HG02623 (cell line): ENCODE measurements at regions not wholly inside any gene's neighbourhood (a gene's known extent, or its start where the extent isn't known, plus 50 kb on each side); places are given as distances from the start of the nearest gene placed in this dataset.
A peak's percentile ranks its signal among the peaks of the same experiment; 100 is the strongest.
"Not testable (repeated sequence)": the region's sequence is repeated elsewhere in the genome, so short reads cannot be mapped to it uniquely, and the experiment has no call there.

Experiments used
- ATAC-seq: cut with Tn5 transposase; IDR thresholded peaks from one replicate; pipeline ENCODE4 v1.9.1; 2021; ENCODE audit warnings: moderate library complexity; ENCODE audit not compliant: unreplicated experiment

DNA sequence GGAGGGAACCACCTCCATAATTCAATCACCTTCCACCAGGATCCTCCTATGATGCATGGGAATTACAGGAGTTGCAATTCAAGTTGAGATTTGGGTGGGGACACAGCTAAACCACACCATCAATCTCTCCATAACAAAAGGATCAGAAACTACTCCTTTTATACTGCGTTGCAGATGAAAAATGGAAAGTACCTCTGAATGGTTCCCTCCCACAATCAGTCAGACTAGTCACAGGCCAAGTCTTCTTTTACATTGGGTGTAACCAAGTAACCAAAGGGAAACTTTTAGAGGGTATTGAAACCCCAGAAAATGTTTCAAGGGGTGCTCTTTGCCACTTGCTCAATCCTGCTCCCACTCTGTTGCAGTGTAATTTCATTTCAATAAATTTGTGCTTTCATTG is 504.3 kb upstream of the CNTN3 start:
- no peak for ATAC-seq

DNA sequence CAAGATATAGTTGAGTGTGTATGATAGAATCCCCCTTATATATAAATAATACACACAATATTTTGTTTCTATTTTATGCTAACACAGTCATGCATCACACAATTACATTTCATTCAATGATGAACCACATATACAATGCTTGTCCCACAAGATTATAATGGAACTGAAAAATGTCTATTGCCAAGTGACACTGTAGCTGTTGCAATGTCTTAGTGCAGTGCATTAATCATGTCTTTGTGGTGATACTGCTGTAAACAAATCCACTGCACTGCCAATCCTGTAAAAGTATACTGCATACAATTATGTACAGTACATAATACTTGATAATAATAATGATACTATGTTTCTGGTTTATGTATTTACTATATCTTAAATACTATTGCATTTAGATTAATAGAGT is 512.1 kb upstream of the CNTN3 start:
- ATAC-seq, result no peak

DNA sequence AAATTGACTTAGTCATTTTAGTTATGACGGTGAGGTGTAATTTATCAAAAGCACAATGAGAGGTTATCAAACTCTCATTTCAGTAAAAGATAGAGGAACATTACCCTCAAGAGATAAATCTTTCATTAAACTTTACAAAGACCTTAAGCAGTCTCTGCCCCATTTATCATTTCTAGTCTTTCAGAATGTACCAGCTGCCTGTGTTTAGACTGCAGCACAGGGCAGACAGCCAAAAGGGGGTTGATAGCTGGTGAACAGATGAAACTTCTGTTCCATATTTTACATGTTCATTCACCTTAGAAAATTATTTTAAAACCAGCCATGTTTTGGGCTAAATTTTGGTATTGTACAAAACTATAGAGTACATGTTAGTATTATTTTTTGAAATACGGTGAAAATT is 514.6 kb upstream of the CNTN3 start:
- no peak for ATAC-seq

DNA sequence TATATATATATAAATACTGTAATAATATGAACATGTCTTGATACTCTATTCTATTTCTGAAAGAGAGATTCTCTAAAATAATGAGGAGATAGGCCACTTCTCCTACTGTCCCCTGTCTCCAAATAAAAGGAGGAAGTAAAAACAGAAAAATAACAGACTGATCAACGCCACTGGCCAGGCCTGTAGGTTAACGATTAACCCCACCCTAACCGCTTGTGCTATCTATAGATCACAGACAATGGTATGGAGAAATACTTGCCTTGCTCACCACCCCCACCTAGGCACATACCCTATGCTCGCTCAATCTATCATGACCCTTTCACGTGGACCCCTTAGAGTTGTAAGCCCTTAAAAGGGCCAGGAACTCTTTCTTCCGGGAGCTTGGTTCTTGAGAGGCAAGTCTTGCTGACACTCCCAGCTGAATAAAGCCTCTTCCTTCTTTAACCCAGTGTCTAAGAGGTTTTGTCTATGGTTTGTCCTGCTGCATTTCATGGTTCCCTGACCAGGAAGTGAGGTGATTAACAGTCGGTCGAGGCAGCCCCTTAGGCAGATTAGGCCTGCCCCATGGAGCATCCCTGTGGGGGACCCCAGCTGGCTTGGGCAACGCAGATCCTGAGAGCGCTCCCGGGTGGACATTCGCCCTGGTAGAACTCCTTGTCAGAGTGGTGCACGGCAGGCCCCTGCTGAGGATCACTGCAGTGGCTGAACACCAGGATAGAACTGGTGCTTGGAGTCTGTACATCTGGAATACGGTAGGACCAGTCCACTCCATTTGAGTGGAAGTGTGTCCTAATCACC is 521.8 kb upstream of the CNTN3 start:
- ATAC-seq, result no peak

DNA sequence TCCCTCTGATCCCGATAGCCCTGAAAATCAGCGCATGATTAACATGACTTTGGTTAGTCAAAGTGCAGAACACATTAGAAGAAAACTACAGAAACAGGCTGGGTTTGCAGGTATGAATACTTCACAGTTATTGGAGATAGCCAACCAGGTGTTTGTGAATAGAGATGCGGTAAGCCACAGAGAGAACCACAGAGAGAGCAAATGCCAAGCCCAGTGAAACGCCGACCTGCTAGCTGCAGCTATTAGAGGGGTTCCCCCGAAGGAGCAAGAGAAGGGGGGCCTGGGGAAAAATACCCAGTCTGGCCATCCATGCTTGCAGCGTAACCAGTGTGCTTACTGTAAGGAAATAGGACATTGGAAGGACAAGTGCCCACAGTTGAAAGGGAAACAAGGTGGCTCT is 523.9 kb upstream of the CNTN3 start:
- no peak for ATAC-seq

DNA sequence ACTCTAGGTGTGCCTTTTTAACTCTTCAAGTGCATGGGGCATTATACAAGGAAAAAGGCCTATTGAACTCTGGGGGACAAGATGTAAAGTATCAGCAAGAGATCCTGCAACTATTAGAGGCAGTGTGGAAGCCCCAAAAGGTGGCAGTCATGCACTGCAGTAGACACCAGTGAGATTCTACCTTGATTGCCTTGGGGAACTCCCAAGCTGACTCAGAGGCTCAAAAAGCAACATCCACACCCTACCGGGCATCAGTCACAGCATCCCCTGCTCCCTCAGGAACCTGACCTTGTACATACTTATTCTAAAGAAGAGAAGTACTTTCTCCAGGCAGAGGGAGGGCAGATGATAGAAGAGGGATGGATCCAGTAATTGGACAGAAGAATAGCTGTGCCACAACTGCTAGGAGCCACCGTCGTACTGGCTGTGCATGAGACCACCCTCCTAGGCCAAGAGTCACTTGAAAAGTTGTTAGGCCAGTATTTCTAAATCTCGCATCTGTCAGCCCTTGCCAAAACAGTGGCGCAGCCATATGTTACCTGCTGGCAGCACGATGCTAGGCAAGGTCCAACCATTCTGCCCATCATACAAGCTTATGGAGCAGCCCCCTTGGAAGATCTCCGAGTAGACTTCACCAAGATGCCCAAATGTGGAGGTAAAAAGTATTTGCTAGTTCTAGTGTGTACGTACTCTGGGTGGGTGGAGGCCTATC is 523.1 kb upstream of the FRG2C start:
- no peak for ATAC-seq

DNA sequence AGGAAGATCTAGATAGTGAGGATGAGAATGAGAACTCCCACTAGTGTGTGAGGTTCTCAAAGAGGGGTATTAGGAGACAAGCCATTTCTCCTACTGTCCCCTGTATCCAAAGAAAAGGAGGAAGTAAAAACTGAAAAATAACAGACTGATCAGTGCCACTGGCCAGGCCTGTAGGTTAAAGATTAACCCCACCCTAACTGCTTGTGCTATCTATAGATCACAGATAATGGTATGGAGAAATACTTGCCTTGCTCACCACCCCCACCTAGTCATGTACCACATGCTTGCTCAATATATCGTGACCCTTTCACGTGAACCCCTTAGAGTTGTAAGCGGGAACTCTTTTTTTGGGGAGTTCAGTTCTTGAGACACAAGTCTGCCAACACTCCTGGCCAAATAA is 519.7 kb upstream of the FRG2C start:
- ATAC-seq, result no peak

DNA sequence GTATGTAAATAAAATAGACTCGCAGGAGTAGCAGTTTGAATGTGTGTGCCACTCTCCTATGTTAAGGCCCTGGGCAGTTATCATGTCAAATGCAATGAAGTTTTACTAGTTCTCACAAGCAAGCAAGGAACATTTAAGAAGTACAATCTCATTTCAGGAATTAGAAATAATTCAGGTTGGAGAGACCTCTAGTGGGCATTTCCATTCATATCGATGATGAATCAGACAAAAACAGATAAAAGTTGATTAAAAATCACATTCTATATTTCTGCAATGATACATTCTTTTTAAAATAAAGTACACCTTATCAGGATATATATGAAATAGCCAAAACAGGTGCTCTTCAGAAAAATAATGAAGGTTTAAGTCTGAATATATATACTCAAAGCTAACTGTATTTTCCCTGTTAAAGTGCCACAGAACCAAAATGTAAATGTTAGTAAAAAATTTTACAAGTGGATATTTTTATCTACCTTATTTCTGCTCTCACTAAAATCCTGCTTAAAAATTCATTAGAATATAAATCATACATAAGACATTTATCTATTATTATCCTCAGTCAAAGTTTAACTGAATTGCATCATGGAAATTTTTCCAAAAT is 492.4 kb upstream of the FRG2C start:
- no peak for ATAC-seq

DNA sequence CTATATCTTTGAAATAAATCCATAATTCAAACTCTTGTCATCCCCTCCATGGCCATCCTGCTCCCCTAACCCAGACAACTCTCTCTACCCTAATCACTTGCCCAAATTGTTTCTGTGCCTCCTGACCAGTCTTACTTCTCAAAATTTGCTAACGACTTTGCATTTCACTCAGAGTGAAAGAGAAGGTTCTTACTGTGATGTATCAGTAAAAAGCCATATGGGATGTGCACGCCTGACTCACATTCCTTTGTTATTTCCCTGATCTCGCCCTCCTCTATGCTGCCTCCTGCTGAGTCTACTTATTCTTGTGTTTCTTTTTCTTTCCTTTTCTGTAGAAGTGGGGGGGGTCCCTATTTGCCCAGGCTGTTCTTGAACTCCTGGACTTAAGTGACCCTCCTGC is 487.2 kb upstream of the FRG2C start:
- ATAC-seq, result no peak

DNA sequence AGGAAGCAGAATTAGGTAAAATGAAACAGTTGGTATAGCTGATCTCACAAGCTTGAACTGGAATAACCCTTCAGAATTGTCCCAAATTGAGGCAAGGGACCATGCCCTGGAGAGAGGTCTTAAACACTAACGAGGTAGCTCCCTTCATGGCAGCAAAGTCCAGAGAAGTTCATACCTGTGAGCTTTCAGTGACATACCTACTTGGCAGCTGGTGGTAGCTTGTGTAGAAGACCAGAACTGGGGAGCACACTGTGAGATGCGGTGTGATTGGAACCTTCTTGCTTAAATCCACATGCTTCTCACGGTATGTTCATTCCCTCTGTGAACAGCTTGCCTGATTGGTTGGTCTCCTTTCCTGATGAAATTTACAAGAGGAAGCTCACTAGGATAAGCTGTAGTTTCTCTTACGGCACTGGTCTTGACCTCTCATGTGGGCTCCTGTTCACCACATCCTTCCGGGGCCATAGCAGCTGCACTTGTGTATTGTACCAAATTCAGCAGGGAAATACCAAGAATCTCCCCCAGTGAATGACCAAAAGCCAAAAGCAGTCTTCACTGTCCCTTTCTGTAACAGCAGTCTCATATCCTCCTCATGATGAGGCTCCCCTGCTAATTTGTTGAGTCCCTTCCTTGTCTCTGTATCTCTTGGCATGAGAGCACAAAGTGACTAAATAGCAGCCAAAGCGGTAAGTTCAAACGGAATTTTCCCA is 483.7 kb upstream of the FRG2C start:
- ATAC-seq, result peak; percentile 52

DNA sequence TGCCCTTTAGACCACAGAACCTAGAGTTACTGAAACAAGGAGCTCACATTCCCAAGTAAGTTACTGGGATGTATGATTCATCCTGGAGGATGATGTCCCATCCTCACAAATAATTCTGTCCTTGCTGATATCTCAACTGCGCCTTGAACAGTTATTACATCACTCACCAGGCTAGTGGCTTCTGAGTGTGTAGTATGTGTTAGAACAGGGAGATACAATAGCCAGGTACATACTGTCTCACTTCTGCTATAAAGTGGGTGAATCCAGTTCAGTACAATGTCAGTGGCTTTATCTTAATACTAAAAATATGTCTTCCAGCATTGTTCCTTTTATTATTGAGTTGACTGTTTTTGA is 483.2 kb upstream of the FRG2C start:
- ATAC-seq, result no peak

DNA sequence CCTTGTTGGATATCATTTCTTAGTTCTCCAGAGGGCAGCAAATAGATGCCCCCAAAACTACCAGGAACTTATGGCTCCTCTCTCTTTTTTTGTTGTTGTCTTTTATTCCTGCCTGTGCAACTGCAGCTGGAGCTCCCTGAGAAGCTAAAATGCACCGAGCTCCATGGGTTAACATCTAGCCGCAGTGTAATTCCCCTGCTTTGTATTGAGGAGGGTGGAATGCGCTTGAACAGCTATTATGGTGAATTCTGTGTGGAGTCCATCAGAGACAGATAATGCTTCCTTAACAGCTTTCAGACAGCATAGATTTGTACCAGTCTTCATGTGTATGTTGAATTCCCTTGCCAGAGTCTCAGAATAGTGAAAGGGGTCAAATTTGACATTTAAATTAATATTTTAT is 475.2 kb upstream of the FRG2C start:
- ATAC-seq, result no peak

DNA sequence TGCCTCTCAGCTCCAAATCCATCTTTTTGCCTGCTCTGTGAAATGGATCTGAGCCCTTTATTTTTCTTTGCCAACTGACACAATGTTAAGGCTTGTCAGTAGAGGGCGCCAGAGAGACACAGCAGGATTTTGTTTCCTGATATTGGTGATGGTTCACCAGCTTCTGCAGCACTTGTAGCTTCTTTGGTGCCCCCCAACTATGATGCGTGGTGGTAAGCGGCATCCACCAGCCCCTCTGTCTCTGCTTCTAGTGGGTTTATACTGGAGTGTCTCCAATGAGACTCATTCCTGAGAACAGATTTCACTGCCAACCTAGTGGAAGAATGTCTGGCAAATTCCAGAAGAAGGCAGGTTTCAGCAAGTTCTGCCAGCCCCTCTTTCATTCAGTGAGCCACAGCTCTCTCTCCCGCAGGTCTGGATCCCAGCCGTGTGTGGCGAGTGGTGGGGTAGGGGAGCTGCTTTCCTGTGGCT is 471.9 kb upstream of the FRG2C start:
- peak; percentile 56 for ATAC-seq

DNA sequence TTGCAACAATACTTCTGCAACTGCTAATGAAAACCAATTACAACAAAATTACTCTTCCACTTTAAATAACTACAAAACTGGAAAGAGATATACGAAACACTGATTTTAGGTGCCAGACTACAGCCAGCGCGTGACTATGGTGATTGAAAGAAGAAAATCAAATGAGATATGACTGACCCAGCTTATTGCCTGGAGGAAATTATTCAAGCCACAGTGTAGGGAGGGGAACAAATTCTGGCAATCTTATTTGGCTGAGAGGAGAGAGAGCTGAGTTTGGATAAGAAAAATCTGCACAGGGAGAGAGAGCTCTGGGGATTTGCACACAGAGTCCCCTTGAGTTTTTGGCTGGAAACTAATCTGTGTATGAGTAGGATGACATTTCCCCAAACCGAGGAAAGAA is 470.3 kb upstream of the FRG2C start:
- ATAC-seq, result no peak

DNA sequence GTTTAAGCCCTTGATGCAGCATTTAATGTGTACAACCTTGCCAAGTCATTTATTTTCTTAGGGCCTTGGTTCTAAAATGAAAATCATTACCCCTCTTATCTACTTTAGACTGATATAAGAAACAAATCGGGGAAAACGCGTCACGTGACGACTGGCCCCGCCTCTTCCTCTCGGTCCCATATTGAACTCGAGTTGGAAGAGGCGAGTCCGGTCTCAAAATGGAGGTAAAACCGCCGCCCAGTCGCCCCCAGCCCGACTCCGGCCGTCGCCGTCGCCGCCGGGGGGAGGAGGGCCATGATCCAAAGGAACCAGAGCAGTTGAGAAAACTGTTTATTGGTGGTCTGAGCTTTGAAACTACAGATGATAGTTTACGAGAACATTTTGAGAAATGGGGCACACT is 449.8 kb upstream of the FRG2C start:
- ATAC-seq, result not testable (repeated sequence)

DNA sequence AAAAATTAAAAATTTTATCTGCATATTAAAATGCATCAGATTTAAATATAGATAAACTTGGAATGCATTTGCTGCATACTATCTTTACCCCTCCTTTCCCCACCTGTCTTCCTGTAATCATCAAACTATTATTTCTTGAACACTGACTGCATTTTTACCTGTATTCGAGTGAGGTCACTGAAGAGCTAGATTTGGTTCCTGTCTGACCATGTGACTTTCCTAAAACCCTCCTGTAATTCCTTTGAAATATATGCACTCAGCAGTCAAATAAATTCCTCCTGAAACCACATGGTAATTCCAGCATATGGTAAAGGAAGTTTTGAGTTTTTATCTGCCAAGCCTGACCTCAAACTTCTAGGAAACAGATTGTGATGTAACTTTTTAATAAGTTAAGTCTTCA is 445.6 kb upstream of the FRG2C start:
- ATAC-seq, result no peak

DNA sequence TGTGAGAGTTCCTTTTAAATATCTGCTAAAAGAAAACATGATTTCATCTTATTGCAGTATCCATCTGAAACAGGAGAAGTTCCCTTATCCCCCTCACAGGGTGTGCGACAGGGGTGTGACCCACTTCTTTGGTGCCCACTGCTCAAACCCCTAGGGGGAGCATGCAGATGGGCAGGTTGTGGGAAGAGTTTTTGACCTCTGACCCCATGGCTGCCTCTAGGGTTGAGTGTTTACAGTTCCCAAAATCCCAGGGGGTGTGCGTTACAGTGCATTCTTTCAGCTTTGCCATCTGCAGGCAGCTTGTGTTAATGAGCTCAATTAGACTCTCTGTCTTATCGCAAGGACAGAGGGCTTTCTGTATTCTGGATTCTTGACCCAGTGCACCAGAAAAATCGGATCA is 443.2 kb upstream of the FRG2C start:
- ATAC-seq, result no peak

DNA sequence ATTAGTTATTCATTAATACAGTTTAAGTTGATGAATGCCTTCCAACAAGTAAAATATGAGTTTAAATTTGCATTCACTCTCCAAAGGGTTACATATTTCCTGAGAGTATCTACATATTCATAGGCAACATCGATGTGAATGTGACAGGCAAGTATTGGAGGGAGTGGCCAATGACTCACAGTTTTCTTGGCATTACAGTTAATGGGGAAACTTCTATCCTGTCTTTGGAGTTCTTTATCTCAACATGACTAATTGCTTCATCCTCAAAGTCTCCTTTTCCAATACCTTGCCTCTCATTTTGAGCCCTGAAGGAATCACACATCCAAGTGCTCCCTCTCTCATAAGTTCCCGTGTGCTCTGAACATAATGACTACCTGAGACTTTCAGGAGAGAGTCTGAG is 439.7 kb upstream of the FRG2C start:
- ATAC-seq, result no peak

DNA sequence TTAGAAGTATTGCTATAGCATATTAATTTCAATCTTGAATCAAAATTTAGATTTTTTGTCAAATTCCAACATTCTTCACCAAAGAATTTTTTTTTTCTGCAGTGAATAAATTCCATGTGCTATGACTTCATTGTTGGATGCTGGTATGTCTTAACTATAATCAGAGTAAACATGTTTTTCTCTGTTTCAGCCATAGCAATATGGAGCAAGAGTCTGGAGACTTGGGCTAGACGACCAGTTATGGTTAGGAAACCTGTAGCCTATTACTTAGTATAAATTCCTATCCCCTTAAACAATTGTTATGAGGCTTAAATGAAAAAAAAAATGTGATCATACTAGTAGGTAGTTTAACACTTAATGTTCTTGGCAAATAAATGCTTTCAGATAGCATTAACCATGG is 431.9 kb upstream of the FRG2C start:
- no peak for ATAC-seq

DNA sequence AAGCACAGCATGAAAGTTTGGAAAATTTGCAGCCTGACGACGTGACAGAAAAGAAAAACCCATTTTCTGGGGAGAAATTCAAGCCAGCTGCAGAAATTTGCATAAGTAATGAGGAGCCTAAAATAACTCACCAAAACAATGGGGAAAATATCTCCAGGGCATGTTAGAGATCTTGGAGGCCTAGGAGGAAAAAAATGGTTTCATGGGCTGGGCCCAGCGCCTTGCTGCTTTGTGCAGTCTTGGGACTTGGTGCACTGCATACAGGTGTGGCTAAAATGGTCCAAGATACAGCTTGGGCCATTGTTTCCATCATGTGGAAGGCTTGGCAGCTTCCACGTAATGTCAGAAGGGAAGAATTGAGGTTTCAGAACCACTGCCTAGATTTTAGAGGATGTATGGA is 428.5 kb upstream of the FRG2C start:
- ATAC-seq, result no peak

DNA sequence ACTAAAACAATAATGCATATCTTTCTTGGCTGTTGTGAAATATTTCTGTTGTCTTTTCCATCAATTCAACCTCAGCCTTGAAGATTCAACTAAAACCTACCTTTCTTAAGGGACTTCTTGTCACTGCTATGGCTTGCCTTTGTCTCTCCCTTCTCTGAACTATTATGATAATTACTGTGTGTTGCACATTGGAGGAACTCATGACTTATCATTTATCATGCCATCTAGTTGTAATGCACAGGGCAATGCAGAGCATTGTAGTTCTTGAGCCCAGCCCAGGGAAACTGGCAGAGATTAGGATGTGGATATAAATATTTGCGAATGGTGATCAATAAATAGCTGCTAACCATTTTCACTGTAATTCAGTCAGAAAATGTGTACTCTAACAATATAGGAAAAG is 427.1 kb upstream of the FRG2C start:
- ATAC-seq, result no peak

DNA sequence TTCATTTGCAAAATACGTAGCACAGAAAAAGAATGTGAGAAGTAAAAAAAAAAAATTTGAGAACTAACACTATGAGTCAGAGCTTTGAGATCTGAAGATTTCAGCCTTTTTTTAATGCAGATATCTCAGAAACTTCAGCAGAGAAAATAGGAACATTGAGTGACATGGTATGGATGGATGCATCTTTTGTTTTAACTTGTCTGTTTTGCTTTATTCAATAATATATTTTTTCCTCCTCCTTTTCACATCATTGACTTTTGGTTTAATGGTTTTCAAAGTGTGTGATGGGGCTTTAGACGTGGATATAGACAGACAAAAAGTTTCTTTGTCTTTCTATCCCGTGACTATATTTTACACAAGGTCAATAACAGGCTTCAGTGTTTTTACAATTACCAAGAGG is 426.7 kb upstream of the FRG2C start:
- ATAC-seq, result no peak
